Ureter (tissue), 1 donor: ENCODE measurements at regions not wholly inside any gene's neighbourhood (a gene's known extent, or its start where the extent isn't known, plus 50 kb on each side); places are given as distances from the start of the nearest gene placed in this dataset.
"Not testable (repeated sequence)": the region's sequence is repeated elsewhere in the genome, so short reads cannot be mapped to it uniquely, and the experiment has no call there.

Experiments used
- DNase-seq: peaks from one replicate; pipeline ENCODE4 v3.0.0-alpha.2; 2020; ENCODE audit warnings: low spot score
- donor health status: DM: yes; HTN: yes; CAD: no.

- DNase-seq = no peak
These were observed 141.5 kb upstream of the NRG3 start for GRCh38 chr10:81733542-81733941.

- not testable (repeated sequence) for DNase-seq
These were observed 139.8 kb upstream of the NRG3 start for GRCh38 chr10:81735167-81735566.

- DNase-seq = no peak
These were observed 115.9 kb upstream of the NRG3 start for GRCh38 chr10:81759111-81759510.

GRCh38 chr10:81784111-81784597, 90.8 kb upstream of the NRG3 start:
- no peak for DNase-seq

GRCh38 chr10:81792729-81793128, 82.3 kb upstream of the NRG3 start:
- DNase-seq = no peak

GRCh38 chr10:81806842-81807241, 68.2 kb upstream of the NRG3 start:
- no peak for DNase-seq

- no peak for DNase-seq
These were observed 60.2 kb upstream of the NRG3 start for GRCh38 chr10:81814842-81815241.

- no peak for DNase-seq
These were observed 57.3 kb upstream of the NRG3 start for GRCh38 chr10:81817596-81818170.

- DNase-seq = no peak
These were observed 54.6 kb upstream of the NRG3 start for GRCh38 chr10:81820418-81820817.
